Skin epidermis (tissue), 12 donors: ENCODE measurements at regions not wholly inside any gene's neighbourhood (a gene's known extent, or its start where the extent isn't known, plus 50 kb on each side); places are given as distances from the start of the nearest gene placed in this dataset.
A peak's percentile ranks its signal among the peaks of the same experiment; 100 is the strongest.

ENCODE experiments used
- H3K27ac ChIP-seq, 21 experiments: fragments of 200-600 bp; sonication (generic) in 11 of 21; one replicate each; pipeline ENCODE4 v1.5.0; 2020; ENCODE audit warnings: mild to moderate bottlenecking in 3 of 21, inconsistent platforms in 2 of 21, moderate library complexity in 2 of 21
- H3K4me3 ChIP-seq, 7 experiments: fragments of 200-600 bp; sonication (generic) in 2 of 7; one replicate each; pipeline ENCODE4 v1.5.0; 2020; ENCODE audit warnings: inconsistent platforms in 2 of 7, mild to moderate bottlenecking in 2 of 7, moderate library complexity in 1 of 7

GRCh38 chr2:100753881-100754280 is 66.1 kb upstream of the NPAS2 start:
- no peak overlapping the region for H3K27ac ChIP-seq

GRCh38 chr2:100754951-100755350 is 65.0 kb upstream of the NPAS2 start:
- Histone ChIP-seq H3K27ac (no peak overlapping the region), H3K4me3 (no peak overlapping the region)

More at GRCh38 chr2:100753881-100754280, 66.1 kb upstream of the NPAS2 start:
- H3K4me3 ChIP-seq: no peak overlapping the region

- no peak overlapping the region for H3K27ac ChIP-seq
Measured at GRCh38 chr2:100755441-100755840, 64.5 kb upstream of the NPAS2 start.

GRCh38 chr2:100756704-100757103 is 63.2 kb upstream of the NPAS2 start:
- Histone ChIP-seq H3K27ac (no peak overlapping the region), H3K4me3 (no peak overlapping the region)

More at GRCh38 chr2:100755441-100755840, 64.5 kb upstream of the NPAS2 start:
- H3K4me3 ChIP-seq: no peak overlapping the region

GRCh38 chr2:100757621-100758394 is 62.1 kb upstream of the NPAS2 start:
- no peak overlapping the region for H3K4me3 ChIP-seq
- H3K27ac ChIP-seq: no peak overlapping the region

- H3K4me3 ChIP-seq: no peak overlapping the region
- no peak overlapping the region for H3K27ac ChIP-seq
Measured at GRCh38 chr2:100759901-100760300, 60.0 kb upstream of the NPAS2 start.

GRCh38 chr2:100761365-100761764 is 58.6 kb upstream of the NPAS2 start:
- Histone ChIP-seq H3K27ac (no peak overlapping the region), H3K4me3 (no peak overlapping the region)

- Histone ChIP-seq H3K27ac (no peak overlapping the region), H3K4me3 (no peak overlapping the region)
Measured at GRCh38 chr2:100764430-100764829, 55.5 kb upstream of the NPAS2 start.

GRCh38 chr2:100765481-100765880 is 54.5 kb upstream of the NPAS2 start:
- H3K27ac ChIP-seq: no peak overlapping the region
- H3K4me3 ChIP-seq: no peak overlapping the region

GRCh38 chr2:100766256-100766655 is 53.7 kb upstream of the NPAS2 start:
- Histone ChIP-seq H3K27ac (no peak overlapping the region), H3K4me3 (no peak overlapping the region)

- Histone ChIP-seq H3K4me3 (no peak overlapping the region), H3K27ac (no peak overlapping the region)
Measured at GRCh38 chr2:100766806-100767205, 53.1 kb upstream of the NPAS2 start.

- no peak overlapping the region for H3K27ac ChIP-seq
- H3K4me3 ChIP-seq: no peak overlapping the region
Measured at GRCh38 chr2:100767224-100767653, 52.7 kb upstream of the NPAS2 start.

GRCh38 chr2:100767810-100768806 is 51.8 kb upstream of the NPAS2 start:
- no peak overlapping the region for H3K4me3 ChIP-seq
- peak overlapping the region in 1 of 21 experiments; percentile 26 for H3K27ac ChIP-seq
